Muscle of arm (tissue), 1 donor: ENCODE measurements at regions not wholly inside any gene's neighbourhood (a gene's known extent, or its start where the extent isn't known, plus 50 kb on each side); places are given as distances from the start of the nearest gene placed in this dataset.

Experiments used
- DNase-seq: peaks from one replicate; pipeline ENCODE4 v3.0.0-alpha.2; 2013

GRCh38 chr7:18153183-18153748, 125.6 kb upstream of the PRPS1L1 start:
- DNase-seq: no peak

- no peak for DNase-seq
These were observed 127.1 kb upstream of the PRPS1L1 start for GRCh38 chr7:18154726-18155125.

- DNase-seq: no peak
These were observed 129.6 kb upstream of the PRPS1L1 start for GRCh38 chr7:18157233-18157632.

- no peak for DNase-seq
These were observed 135.0 kb upstream of the PRPS1L1 start for GRCh38 chr7:18162657-18163056.

DNA sequence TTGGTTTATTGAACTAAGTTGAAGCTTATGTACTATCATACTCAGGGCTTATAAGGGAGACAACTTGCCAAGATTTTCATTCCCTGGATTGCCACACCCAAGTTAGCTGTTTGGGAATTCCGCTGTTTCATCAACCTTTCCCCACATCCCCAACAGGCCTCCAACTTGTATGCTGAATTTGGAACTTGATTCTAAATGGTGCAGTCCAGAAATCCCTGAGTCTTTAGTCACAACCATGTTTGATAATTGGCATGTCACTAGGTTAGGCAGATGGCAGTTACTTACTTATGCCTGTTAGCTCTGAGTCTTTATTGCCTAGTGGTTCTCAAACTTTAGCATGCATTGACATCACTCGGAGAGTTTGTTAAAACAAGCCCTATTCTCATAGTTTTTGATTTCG, 135.4 kb upstream of the PRPS1L1 start:
- no peak for DNase-seq

GRCh38 chr7:18165166-18165565, 137.5 kb upstream of the PRPS1L1 start:
- DNase-seq: no peak

DNA sequence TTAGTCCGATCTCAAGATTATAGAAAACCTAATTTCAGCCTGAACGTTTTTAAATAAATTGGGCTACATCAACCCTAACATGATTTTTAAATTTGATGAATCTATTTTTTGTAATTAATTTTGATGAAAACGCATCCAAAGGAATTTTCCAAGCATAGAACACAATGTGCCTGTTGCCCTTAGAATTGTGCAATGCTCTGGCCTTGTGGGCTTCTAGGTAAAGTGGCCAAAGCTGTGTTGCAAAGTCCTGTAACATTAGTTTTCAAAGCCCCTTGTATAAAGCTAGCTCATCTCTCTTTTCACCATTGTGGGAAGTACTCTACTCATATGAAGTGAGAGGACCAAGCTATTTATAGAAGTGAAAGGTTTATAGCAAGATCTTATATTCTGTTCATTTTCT, 138.4 kb upstream of the PRPS1L1 start:
- DNase-seq: no peak

- no peak for DNase-seq
These were observed 140.2 kb upstream of the PRPS1L1 start for GRCh38 chr7:18167815-18168214.

DNA sequence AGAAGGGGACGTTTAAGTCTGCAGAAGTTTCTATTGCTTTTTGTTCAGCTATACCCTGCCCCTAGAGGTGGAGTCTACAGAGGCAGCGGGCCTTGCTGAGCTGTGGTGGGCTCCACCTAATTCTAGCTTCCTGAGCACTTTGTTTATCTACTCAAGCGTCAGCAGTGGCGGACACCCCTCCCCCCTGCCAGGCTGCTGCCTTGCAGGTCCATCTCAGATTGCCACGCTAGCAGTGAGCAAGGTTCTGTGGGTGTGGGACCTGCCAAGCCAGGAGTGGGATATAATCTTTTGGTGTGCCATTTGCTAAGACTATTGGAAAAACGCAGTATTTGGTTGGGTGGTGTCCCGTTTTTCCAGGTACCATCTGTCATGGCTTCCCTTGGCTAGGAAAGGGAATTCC, 147.3 kb upstream of the PRPS1L1 start:
- DNase-seq: no peak

GRCh38 chr7:18175801-18176450, 148.3 kb upstream of the PRPS1L1 start:
- DNase-seq: no peak

DNA sequence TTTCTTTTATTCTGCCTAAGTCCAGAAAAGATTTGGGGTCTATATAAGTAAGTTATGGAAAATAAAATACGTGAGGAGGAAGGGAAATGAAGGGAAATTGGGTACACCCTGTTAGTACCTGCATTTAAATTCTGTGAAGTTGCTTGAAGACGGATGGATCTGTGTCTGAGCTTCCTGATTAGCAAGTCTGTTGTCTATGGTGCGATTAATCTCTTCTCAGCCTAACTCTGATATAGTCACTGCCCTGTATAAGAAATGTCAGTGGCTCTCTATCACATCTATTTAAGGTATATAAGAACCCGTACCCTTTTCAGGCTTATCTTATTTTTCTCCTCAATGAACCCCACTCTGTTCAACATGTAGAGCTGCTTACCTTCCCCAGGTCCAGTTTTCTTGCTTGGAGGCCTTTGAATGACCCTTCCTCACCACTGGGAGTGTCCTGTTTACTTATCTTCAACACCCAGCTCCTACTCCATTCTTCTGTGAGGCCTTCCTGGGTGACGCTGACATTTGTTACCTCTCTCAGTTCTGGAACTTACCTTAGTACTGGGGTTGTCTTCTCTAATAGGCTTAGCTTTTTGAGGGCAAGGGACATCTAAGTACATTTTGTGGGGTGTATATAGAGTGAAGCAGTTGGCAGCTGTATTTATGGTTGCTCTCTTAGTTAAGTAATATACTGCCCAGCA, 149.6 kb upstream of the PRPS1L1 start:
- no peak for DNase-seq

GRCh38 chr7:18177815-18178660, 150.4 kb upstream of the PRPS1L1 start:
- no peak for DNase-seq

- no peak for DNase-seq
These were observed 151.4 kb upstream of the PRPS1L1 start for GRCh38 chr7:18179093-18179492.

DNA sequence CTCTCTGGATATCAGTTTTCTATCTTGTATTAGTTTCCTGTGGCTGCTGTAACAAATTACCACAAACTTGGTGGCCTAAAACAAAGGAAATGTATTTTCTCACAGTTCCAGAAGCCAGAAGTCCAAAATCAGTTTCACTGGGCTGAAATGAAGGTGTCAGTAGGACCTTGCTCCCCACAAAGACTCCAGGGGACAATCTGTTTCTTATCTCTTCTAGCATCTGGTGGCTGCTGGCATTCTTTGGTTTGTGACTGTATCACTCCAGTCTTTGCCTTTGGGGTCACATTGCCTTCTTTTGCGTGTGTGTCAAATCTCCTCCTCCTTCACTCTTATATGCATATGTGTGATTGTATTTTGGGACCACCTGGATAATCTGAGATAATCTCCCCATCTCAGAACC, 153.0 kb upstream of the PRPS1L1 start:
- no peak for DNase-seq

DNA sequence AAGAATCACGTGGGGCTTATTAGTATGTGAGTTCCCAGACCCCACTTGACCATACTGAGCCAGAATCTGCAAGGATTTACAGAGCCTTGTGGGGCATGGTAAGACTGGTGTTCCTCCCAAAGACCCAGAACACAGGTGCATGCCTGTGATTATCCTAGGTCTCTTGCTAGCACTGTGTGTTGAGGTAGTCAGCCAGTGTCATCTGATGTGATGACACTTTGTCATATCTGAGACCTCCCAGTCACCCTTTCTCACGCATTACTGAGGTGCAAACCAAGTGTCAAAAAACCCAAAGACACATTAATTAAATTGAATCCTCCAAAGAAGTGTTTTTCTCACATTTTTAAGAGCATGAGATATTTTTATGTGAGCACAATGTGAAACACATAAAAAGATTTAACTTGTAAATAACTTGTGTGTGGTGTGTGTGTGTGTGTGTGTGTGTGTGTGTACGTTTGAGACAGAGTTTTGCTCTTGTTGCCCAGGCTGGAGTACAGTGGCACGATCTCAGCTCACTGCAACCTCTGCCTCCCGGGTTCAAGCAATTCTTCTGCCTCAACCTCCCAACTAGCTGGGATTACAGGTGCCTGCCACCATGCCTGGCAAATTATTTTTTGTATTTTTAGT, 162.0 kb upstream of the PRPS1L1 start:
- no peak for DNase-seq

- no peak for DNase-seq
These were observed 163.7 kb upstream of the PRPS1L1 start for GRCh38 chr7:18191341-18191740.

DNA sequence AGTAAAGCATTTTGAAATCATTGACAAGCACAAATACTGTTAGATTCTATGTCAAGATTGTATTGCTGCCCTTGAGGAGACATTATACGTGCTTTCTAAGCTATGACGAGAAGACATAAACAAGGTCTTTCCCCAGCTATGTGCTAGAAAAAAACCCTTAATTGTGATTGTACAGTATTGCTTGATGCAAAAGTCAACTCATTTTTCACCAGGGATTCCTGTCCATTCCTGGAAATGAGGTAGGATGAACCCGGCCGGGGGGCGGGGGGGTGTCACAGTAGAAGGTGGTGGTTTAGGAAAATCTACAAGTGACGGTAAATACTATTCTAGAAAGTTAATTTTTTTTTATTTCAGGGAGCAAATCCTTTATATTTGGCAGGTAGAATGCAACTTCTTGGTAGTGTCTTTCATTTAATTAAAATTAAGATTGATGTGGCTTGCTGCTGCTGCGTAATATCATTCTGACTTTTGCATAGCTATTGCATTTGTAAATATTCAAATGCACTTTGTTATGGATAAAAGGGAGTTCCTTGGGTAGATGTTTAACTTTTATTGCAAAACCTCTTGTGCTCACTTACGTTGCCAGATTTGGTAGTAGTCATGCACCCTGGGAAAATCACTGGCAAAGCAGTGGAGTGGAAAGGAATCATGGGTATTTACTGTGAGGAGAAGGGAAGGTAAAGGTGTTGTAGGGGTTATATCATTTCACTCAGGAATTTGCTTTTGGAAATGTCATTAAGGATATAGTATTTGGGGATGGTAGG, 164.4 kb upstream of the PRPS1L1 start:
- no peak for DNase-seq

GRCh38 chr7:18194616-18195015, 167.0 kb upstream of the PRPS1L1 start:
- DNase-seq: no peak

GRCh38 chr7:18196638-18197037, 169.0 kb upstream of the PRPS1L1 start:
- no peak for DNase-seq

GRCh38 chr7:18198868-18199267, 171.2 kb upstream of the PRPS1L1 start:
- DNase-seq: no peak

DNA sequence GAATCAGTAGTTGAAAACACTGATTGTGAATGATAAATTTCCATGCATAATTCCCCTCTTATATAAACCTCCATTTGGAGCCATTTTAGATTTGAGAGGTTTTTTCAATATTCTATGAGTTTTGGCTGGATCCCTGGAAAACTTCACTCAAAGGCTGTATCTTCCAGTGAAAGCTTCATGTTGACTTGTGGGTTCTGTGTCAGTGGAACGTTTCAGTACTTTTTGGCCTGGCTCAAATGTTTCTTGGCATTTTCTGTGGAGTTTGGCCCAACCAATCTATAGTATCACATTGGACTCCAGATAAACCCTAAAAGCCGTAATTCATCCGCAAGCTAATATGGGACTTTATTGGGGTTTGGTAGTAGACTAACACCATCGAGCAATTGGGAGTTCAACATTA, 172.6 kb upstream of the PRPS1L1 start:
- peak; percentile 49 for DNase-seq
